Eye (tissue), 1 donor: ENCODE measurements at regions not wholly inside any gene's neighbourhood (a gene's known extent, or its start where the extent isn't known, plus 50 kb on each side); places are given as distances from the start of the nearest gene placed in this dataset.

Experiments
- DNase-seq: peaks from one replicate; pipeline ENCODE4 v3.0.0-alpha.2; 2015

DNA sequence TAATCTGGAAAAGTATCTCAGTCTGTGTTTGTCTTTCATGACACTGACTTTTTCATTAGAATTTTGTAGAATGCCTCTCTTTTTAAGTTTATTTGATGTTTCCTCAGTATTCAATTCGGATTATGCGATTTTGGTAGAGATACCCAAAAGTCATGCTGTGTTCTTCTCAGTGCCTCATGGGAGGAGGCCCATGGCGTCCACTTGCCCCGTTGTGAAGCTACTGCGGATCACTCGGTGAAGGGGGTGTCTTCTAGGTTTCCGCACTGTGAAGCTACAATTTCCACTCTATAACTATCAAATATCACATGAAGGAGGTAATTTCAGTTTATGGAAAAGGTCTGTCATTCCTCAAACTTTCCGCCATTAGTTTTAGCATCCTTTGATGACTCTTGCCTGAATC, 794.0 kb downstream of the TBC1D22A start:
- DNase-seq: no peak

DNA sequence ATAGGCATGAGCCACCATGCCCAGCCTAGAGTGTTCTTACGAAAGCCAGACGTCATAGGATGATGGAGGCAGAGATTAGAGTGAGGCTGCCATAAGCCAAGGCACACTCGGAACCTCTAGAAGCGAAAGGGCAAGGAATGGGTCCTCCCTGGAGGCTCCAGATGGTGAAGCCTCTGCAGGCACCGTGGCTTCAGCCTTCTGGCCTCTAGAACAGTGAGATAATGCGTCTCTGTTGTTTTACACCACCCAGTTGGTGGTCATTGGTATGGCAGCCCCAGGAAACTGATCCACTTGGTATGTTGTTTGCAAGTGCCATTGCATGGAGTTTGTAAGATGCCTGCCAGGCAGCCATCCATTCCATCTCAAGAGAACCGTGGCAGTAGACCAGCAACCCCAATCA, 791.0 kb downstream of the TBC1D22A start:
- DNase-seq: no peak

DNA sequence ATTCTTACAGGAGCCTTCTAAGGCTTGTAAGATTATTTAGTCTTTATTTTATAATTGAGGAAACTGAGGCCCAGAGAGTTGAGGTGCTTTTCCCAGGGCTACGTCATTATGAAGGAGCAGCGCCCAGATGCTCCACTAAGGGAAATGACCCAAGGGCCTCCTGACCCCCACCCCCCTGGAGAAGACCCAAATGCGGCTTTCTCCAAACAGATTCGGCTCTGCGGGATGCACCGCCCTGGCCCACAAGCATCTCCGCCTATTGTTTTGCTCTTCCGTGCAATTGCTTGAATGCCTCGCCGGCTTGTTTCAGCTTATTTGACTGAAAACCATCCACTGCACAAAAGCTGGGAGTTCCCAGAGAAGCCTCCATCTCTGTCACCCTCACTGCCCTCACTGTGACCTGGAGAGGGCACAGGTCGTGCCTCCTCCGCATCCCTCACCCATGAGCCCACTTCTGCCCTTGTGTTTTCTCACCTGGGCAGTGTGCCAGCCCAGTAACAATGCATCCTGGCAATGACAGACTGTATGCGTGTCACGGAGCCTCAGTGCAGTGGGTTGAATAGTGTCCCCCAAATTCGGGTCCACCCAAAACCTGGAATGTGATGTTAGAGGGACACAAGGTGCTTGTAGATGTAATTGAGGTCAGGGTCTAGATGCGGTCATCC, 790.2 kb downstream of the TBC1D22A start:
- DNase-seq: no peak

DNA sequence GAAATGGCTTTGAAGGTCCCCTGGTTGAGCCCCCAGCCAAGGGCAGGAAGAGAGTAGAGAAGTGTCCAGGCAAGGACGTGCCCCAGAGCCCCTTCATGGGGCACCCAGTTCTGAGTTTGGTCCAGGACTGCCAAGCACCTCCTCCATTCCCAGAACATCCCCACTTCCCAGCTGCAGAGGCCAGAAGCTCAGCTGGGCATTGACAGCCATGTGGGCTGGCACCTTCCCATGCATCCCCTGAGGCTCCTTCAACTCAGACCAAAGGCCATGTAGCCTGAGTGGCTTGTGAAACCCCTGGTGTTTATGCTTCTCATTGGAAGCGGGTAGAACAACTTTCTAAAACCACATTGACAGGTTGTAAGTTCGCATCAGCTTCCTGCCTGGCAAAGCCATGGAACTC, 789.6 kb downstream of the TBC1D22A start:
- DNase-seq: no peak

DNA sequence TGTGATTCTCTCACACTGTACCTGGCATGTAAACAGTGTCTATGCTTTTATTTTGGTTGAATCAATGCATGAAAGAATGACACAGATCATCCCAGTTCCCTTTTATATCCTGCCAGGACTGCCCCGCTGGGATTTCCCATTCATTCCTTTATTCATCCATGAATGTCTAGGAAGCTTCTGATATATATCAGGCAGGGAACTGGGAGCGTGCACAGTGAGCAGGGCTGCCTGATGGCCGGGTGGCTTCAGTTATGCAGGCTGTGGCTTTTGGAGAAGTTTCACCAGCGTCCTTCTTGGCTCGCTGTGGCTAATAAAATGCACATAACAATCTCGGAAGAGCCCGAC, 789.0 kb downstream of the TBC1D22A start:
- DNase-seq: no peak

DNA sequence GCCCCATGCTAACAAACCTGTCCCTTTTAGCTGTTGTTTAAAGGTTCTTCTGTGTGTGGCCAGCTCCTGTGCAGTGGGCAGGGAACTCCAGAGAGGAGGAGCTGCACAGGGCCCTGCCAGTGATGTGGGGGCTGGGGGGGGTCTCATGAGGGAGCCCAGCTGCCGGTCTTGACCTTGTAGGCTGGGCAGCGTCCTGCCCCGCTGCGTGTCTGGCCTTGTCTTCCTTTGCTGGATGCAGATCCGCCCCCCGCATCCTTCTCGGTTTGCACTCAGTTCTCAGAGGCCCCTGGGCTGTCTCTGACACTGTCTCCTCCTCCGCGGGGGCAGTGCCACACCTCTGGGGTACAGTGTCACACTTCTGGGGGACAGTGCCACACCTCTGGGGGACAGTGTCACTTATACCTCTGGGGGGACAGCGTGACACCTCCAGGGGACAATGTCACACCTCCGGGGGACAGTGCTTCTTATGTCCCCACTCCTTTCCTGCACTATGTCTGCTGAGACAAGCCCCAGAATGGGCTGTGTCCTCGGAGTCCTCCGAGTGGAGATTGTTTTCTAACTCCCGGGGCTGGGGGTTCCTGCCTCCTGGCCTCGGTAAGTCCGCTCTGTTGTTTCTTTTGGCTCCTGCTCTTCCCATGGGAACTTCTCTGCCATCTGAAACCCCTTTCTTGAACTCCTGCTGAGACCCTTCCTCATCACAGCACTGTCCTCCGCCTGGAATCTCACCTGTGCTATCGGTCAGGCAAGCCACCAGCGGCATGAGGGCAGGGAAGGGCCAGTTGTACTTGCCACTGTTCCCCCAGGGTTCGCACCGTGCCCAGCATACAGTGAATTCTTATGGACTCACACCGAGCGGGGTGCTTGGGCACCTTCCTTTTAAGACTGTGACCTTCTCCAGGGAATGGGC, 788.3 kb downstream of the TBC1D22A start:
- peak; percentile 34 for DNase-seq

DNA sequence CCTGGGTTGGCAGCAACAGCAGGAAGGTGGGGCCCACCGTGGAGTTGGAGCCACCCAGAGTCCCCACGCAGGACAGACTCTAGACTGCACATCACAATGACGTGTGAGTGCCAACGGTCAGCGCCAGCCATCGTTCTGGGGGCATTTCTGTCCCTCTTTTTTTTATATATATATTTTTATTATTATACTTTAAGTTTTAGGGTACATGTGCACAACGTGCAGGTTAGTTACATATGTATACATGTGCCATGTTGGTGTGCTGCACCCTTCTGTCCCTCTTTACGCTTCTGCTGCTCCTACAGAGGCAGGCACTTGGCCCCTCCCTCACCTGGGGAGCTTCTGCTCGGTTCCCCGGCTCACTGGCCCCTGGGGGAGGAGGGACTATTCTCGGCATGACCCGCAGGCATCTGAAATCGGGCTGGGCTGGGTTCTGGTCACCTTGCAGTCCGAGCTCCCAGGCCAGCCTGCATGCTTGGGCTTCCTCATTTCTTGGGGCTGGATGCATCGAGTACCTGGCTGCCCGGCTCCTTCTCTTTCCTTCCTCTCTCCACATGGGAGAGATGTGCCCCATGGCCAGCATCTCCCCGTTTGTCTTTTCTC, 787.4 kb downstream of the TBC1D22A start:
- no peak for DNase-seq

DNA sequence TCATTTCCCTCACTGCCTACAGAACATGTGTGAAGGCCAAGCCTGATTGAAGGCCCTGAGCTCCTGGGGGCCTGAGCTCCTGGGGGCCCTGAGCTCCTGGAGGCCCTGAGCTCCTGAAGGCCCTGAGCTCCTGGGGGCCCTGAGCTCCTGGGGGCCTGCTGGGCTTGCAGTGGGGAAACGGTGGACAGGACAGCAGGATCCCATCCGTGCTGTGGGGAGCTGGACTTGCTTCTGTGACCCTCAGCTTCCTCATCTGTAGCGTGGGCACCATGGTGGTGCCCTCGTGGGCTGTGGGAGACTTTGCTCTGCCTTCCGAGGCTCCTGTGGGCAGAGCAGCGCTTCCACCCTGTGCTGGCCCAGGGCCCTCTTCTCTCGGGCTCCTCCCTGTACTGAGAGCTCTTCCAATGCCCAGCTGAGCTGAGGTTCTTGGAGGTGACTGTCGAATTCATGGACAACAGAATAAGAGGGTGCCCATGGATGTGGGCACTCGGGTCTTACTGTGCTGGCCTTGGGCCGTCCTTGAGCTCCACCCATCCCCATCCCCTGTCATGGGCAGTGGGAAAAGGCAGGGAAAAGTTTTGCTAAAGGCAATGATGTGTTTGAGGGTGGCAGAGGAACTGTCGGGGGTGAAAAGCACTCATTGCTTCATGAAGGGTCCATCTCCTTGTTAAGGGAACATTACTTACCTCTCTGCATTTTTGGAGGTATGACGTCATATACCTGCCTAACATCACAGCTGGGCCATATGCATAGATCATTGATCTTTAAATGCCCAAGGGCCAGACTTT, 786.7 kb downstream of the TBC1D22A start:
- no peak for DNase-seq

DNA sequence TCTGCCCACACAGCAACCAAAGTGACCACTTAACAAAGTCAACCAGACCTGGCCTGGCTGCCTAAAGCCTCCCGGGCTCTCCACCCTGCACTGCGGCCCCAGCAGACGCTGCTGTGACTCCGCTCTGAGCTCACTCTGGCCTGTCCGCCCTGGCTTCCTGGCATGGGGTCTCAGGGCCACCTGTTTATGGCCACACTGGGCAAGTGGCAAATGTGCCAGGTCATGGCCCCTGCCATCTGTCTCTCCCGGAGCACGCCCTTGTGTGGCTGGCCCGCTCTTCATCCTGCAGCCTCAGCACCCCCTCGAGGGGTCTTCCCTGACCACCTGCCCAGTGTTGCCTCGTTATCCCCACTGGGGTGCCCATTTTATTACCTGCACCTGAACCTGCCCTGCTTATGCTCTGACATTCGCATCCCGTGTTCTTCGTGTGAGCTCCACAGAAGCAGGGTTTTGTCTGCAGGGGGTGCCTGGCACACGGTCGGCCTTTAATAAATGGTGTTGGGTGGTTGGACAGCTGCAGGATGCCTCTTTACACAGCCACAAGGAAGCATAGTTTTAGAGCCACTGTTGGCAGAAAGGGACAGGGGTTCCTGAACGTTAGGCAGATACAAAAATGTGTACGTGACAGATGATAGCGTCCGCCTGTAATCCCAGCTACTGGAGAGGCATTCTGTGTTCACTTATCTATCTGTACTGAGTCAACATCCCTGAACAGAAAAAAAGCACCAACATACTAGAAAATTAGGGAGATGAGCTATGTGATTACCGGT, 785.6 kb downstream of the TBC1D22A start:
- DNase-seq: no peak

DNA sequence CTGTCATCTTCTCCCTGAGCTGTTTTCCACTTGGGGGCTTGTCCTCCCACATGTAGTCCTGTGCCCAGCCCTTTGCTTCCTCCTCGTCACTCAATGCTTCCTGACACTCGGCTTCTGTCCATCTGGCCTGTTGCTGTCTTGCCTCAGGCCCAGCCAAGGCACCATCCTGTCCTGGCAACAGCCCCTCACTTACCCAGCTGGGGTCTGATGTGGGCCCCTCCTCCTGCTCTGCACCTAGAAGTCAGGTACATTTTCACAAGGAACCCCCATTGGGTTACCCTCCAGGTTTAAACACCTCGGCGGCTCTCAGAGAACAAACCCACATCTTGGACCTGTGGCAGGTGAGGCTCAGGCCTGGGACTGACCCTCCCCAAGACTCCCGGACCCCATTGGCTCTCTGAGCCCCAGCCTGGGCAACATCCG, 784.8 kb downstream of the TBC1D22A start:
- no peak for DNase-seq

DNA sequence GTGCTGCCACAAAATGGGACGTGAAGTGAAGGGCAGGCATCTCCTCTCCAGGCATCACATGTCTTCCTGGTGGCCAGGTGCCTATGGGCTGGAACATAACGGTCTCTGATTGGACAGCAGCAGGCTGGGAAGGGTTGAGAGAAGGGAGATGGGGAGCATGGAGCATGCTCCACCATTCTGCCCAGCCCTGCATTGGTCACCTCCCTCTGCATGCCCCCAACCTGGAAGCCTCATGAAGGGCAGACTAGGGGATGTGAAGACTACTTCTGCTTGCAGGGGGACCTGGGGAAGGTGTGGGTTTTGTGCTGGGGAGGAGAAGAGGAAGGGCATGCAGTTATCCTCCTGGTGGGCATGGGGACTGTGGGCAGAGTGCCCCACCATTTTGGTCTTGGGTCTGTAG, 782.2 kb downstream of the TBC1D22A start:
- DNase-seq: no peak

DNA sequence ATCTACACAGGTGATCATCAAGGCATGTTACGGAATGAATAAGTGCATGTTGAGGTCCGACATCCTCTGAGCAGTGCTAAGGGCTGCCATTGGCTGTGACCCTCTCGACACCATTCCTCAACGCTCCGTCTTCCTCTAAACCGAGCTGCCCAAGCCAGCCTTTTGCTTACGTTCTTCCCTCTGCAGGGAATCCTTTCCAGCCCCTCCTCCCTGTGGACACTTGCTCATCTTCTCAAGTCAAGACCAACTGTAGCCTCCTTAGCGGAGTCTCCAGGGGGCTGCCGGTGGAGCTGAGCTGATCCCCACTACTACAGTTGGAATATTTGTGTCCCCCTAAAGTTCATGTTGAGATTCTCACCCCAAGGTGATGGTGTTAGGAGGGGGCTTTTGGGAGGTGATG, 781.0 kb downstream of the TBC1D22A start:
- DNase-seq: no peak

DNA sequence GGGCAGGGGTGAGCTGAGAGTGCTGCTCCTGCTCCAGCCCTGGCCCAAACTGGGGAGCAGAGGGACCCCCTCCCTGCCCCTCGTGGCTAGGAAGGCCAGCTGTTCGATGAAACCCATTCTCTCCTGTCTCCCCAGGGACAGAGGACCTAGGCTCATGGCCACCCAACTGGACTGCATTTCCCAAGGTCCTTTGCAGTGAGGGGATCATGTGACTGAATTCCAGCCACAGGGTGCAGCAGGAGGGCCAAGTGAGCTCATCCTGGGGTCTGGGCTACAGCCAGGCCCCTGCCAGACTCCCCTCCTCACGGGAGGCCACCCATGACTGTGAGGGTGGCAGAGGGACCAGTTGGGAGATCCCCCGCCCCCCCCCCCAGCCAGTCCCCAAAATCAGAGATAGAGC, 777.6 kb downstream of the TBC1D22A start:
- no peak for DNase-seq

DNA sequence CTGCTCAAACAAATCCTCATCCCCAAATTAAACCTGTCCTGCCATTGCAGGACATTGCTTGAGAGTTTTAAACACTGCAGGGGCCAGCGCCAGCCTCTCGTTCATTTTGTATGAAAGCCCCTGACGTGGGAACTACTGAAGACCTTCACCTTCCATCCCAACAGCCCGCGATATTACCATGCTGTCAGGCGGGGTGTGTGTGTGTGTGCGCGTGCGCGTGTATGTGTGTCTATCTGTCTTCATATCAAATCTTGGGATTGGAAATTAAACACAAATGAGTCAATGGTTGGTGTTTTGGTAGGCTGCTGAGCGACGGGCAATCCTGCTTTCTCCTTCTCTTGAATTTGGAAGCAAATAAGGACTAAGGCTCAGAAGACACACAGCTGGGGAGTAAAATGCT, 776.9 kb downstream of the TBC1D22A start:
- no peak for DNase-seq

DNA sequence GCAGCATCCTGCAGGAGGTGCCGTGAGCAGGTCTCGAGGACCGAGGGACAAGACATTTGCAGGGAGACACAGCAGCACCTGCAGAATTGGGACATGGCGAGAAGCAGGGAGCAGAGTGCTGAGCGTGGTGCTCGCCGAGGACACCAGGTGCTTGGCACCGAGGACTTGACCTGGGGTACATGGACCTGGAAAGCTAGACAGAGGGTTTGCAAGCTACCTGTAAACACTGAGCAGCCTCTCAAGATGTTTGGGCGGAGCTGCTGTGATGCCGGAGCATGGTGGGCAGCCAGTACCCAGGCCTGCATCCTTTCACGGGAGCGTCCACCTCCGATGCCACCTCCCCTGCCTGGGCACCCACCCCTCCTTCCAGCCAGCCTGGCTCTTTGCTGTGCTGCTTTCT, 773.2 kb downstream of the TBC1D22A start:
- no peak for DNase-seq

DNA sequence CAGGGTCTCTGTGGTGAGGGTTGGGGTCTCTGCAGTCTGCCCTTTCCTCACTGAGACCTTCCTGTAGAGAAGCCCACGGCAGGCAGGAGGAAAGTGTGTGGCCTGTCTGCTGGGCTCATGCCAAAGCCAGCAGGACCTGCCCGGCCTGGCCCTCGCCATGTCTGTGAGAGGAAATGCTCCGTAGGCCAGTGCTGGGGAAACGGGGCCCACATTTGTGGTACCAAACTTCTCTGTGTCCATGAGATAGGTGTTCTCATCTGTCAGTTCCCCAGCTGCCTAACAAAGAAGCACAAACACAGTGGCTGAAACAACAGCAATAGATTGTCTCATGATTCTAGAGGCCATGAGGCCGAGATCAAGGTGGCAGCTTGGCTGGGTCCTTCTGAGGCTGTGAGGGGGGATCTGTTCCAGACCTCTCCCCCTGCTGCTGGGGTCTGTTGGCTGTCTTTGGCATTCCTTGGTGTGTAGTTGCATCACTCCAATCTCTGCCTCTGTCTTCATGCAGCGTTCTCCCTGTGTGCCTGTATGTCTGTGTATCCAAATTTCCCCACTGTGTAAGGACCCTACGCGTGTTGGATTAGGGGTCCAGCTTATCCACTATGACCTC, 772.5 kb downstream of the TBC1D22A start:
- no peak for DNase-seq

DNA sequence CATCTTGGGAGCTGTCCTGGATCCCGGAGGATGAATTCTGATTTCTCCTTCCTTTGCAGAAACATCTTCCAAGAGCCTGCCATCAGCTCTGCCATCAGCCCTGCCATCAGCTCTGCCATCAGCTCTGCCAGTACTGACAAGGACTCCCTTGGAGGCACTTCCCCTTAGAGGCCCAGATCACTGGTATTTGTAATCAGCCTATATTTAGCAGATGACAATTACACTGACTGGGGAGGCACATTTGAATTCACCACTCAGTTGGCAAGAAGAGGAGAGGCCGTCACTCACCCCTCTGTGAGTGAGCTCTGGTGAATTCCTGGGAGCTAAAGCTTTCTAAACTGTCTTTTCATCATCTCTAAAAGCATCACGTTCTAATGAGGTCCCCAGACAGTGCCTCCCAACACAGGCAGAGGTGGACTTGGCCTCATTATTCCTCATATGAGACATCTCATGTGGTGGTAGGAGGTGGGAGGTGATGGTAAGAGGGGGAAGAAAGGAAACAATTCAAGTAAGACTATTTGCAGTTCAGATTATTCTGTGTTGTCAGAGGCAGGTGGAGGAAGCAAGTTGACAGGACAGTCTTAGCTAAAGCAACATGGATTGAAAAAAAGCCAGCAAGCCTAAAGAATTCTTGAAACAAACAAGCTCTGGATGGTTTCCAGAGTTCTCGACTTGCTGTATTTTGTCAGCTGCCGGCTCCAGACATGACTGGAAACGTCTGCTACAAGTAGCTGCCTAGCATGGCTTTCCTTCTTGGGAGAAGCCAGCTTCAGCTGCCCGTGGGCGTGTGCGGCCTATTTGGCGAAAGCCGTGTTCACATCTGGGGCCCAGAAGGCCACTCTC, 771.7 kb downstream of the TBC1D22A start:
- DNase-seq: peak; percentile 43

DNA sequence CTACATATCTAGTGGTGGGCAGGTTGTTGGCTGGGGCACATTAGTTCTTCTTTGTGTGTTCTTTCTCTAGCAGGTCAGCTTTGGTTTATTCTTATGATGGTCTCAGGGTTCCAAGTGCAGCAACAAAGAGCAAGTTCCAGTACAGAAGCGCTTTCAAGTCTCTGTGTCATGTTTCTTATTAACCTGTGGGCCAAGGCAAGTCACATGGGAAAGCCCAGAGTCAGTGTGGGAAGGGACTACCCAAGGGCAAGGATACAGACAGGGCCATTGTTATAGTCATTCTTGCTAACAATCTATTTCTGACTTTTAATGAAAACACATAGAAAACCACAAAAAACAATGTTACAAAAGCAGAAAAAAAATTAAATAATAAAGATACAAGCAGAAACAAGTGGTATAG, 754.6 kb downstream of the TBC1D22A start:
- DNase-seq: peak; percentile 1

DNA sequence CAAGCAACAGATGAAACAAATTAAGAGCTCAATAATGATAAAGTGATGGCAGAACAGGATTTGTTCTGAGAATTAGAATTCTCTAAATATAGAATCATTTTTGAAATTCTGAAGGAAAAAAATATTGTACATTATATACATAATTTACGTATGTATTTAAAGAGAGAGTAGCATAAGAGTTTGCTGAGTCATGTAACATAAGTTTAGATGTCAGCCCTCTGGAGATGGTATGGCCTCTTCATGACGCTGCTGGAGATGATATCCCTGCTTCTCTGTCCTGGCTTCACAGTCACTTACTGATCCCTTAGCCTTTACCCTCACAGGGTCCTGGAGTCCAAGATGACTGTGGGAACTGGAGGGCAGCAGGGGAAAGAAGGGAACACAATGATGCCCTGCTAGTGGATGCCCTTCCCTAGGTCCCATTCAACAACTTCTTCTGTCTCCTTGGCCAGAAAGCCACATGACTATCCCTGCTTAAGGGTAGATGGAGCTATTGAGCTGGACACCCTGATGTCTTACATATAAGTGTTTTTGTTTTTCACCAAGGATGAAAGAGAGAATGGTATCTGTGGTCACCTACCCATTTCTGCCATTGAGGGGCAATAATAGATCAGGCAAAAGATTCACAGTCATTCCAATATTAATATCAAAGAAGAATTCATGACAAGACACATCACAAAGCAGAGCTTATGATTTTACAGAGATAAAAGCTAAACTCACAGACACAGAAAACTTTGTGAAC, 753.1 kb downstream of the TBC1D22A start:
- DNase-seq: peak; percentile 28

DNA sequence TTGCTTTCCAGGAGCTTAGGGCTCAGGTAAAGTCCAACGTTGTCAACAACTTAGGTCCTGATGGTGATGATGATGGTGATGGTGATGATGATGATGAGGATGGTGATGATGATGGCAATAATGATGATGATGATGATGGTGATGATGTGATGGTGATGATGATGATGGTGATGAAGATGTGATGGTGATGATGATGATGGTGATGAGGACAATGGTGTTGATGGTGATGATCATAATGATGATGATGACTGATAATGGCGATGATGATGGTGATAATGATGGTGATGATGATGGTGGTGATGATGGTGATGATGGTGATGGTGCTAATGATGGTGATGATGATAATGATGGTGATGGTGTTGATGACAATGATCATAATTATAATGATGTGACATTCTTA, 750.2 kb downstream of the TBC1D22A start:
- no peak for DNase-seq
